ENCODE measurements at regions not wholly inside any gene's neighbourhood (a gene's known extent, or its start where the extent isn't known, plus 50 kb on each side); places are given as distances from the start of the nearest gene placed in this dataset.

- no peak overlapping the region for H3K4me3 ChIP-seq (ENCODE audit: low read length)
- H3K18ac ChIP-seq (ENCODE audit: low read length): no peak overlapping the region
- no peak overlapping the region for H3K4me2 ChIP-seq (ENCODE audit: low read length)
- H3K4ac ChIP-seq (ENCODE audit: low read depth, low read length): no peak overlapping the region
- WGBS (ENCODE audit: extremely low coverage, insufficient coverage, low lambda C conversion rate): no CpG with 5 or more reads among the region's 3 CpGs
- H2BK120ac ChIP-seq (ENCODE audit: low read depth, low read length): no peak overlapping the region
- no peak overlapping the region for H3K9ac ChIP-seq (ENCODE audit: low read length)
- H3K79me2 ChIP-seq (ENCODE audit: control insufficient read depth, insufficient read depth, low read length): no peaks in the 10 kb centered on the region
- no peaks in the 10 kb centered on the region for H3K36me3 ChIP-seq (ENCODE audit: control insufficient read depth, insufficient read depth, low read length)
- H3K56ac ChIP-seq (ENCODE audit: low read length): no peak overlapping the region
- H3K79me1 ChIP-seq (ENCODE audit: low read length): no peaks in the 10 kb centered on the region
- no peak overlapping the region for H3K27ac ChIP-seq (ENCODE audit: low read depth, low read length)
- H2BK15ac ChIP-seq (replicated peaks; ENCODE audit: low read depth): no peak overlapping the region
- no peaks in the 10 kb centered on the region for H3K27me3 ChIP-seq (ENCODE audit: insufficient read depth, low read length, poor library complexity)
- peak; percentile 25 for DNase-seq
- no peaks in the 10 kb centered on the region for H3K4me1 ChIP-seq (ENCODE audit: control insufficient read depth, low read depth, low read length)
- H4K5ac ChIP-seq (ENCODE audit: low read length): no peak overlapping the region
- no peak overlapping the region for H3K23ac ChIP-seq (ENCODE audit: low read length)
- no peak overlapping the region for H4K8ac ChIP-seq (ENCODE audit: low read depth, low read length)
- H2AK5ac ChIP-seq (ENCODE audit: low read length): no peak overlapping the region
- no peak overlapping the region for H2BK5ac ChIP-seq (ENCODE audit: low read length)
Observed at GRCh38 chr5:84599964-84600363, 215.3 kb upstream of the EDIL3 start.

GRCh38 chr5:84597904-84598303 is 213.2 kb upstream of the EDIL3 start:
- no peaks in the 10 kb centered on the region for H3K79me1 ChIP-seq (ENCODE audit: low read length)
- no peaks in the 10 kb centered on the region for H3K27me3 ChIP-seq (ENCODE audit: insufficient read depth, low read length, poor library complexity)
- H2AK5ac ChIP-seq (ENCODE audit: low read length): no peak overlapping the region
- no peak overlapping the region for H3K4me2 ChIP-seq (ENCODE audit: low read length)
- H3K4ac ChIP-seq (ENCODE audit: low read depth, low read length): no peak overlapping the region
- H3K23ac ChIP-seq (ENCODE audit: low read length): no peak overlapping the region
- DNase-seq: peak; percentile 52
- no peak overlapping the region for H4K5ac ChIP-seq (ENCODE audit: low read length)
- no peak overlapping the region for H3K56ac ChIP-seq (ENCODE audit: low read length)
- no peaks in the 10 kb centered on the region for H3K79me2 ChIP-seq (ENCODE audit: control insufficient read depth, insufficient read depth, low read length)
- no peak overlapping the region for H2BK15ac ChIP-seq (replicated peaks; ENCODE audit: low read depth)
- H3K27ac ChIP-seq (ENCODE audit: low read depth, low read length): peak overlapping the region; percentile 44
- no peak overlapping the region for H2BK120ac ChIP-seq (ENCODE audit: low read depth, low read length)
- no peaks in the 10 kb centered on the region for H3K36me3 ChIP-seq (ENCODE audit: control insufficient read depth, insufficient read depth, low read length)
- H3K9ac ChIP-seq (ENCODE audit: low read length): no peak overlapping the region
- H3K4me3 ChIP-seq (ENCODE audit: low read length): no peak overlapping the region
- no CpG with 5 or more reads among the region's 2 CpGs for WGBS (ENCODE audit: extremely low coverage, insufficient coverage, low lambda C conversion rate)
- no peak overlapping the region for H2BK5ac ChIP-seq (ENCODE audit: low read length)
- H3K4me1 ChIP-seq (ENCODE audit: control insufficient read depth, low read depth, low read length): no peaks in the 10 kb centered on the region
- H4K8ac ChIP-seq (ENCODE audit: low read depth, low read length): no peak overlapping the region
- no peak overlapping the region for H3K18ac ChIP-seq (ENCODE audit: low read length)

GRCh38 chr5:84590629-84591028 is 205.9 kb upstream of the EDIL3 start:
- Histone ChIP-seq H3K79me1 (ENCODE audit: low read length) (no peaks in the 10 kb centered on the region), H3K18ac (ENCODE audit: low read length) (no peak overlapping the region), H3K4me3 (ENCODE audit: low read length) (no peak overlapping the region), H3K4me1 (ENCODE audit: control insufficient read depth, low read depth, low read length) (no peaks in the 10 kb centered on the region), H2AK5ac (ENCODE audit: low read length) (no peak overlapping the region), H2BK120ac (ENCODE audit: low read depth, low read length) (no peak overlapping the region), H3K9ac (ENCODE audit: low read length) (no peak overlapping the region), H3K36me3 (ENCODE audit: control insufficient read depth, insufficient read depth, low read length) (no peaks in the 10 kb centered on the region), H2BK5ac (ENCODE audit: low read length) (no peak overlapping the region), H3K23ac (ENCODE audit: low read length) (no peak overlapping the region), H3K79me2 (ENCODE audit: control insufficient read depth, insufficient read depth, low read length) (no peaks in the 10 kb centered on the region), H3K56ac (ENCODE audit: low read length) (no peak overlapping the region), H4K8ac (ENCODE audit: low read depth, low read length) (no peak overlapping the region), H3K4ac (ENCODE audit: low read depth, low read length) (no peak overlapping the region), H3K27me3 (ENCODE audit: insufficient read depth, low read length, poor library complexity) (no peaks in the 10 kb centered on the region), H2BK15ac (replicated peaks; ENCODE audit: low read depth) (no peak overlapping the region), H3K27ac (ENCODE audit: low read depth, low read length) (no peak overlapping the region), H4K5ac (ENCODE audit: low read length) (no peak overlapping the region), H3K4me2 (ENCODE audit: low read length) (no peak overlapping the region)
- no peak for DNase-seq
- no CpG with 5 or more reads among the region's 3 CpGs for WGBS (ENCODE audit: extremely low coverage, insufficient coverage, low lambda C conversion rate)

- no peak overlapping the region for H3K56ac ChIP-seq (ENCODE audit: low read length)
- no CpG with 5 or more reads among the region's 1 CpG for WGBS (ENCODE audit: extremely low coverage, insufficient coverage, low lambda C conversion rate)
- H3K4me3 ChIP-seq (ENCODE audit: low read length): no peak overlapping the region
- no peak overlapping the region for H3K4ac ChIP-seq (ENCODE audit: low read depth, low read length)
- H2BK5ac ChIP-seq (ENCODE audit: low read length): no peak overlapping the region
- no peak overlapping the region for H2AK5ac ChIP-seq (ENCODE audit: low read length)
- H3K79me1 ChIP-seq (ENCODE audit: low read length): no peaks in the 10 kb centered on the region
- H3K23ac ChIP-seq (ENCODE audit: low read length): no peak overlapping the region
- no peak overlapping the region for H3K27ac ChIP-seq (ENCODE audit: low read depth, low read length)
- no peaks in the 10 kb centered on the region for H3K27me3 ChIP-seq (ENCODE audit: insufficient read depth, low read length, poor library complexity)
- no peak overlapping the region for H3K4me2 ChIP-seq (ENCODE audit: low read length)
- no peak overlapping the region for H3K18ac ChIP-seq (ENCODE audit: low read length)
- H2BK120ac ChIP-seq (ENCODE audit: low read depth, low read length): no peak overlapping the region
- no peaks in the 10 kb centered on the region for H3K4me1 ChIP-seq (ENCODE audit: control insufficient read depth, low read depth, low read length)
- H3K9ac ChIP-seq (ENCODE audit: low read length): no peak overlapping the region
- no peak for DNase-seq
- no peak overlapping the region for H4K5ac ChIP-seq (ENCODE audit: low read length)
- H3K79me2 ChIP-seq (ENCODE audit: control insufficient read depth, insufficient read depth, low read length): no peaks in the 10 kb centered on the region
- H2BK15ac ChIP-seq (replicated peaks; ENCODE audit: low read depth): no peak overlapping the region
- H4K8ac ChIP-seq (ENCODE audit: low read depth, low read length): no peak overlapping the region
- H3K36me3 ChIP-seq (ENCODE audit: control insufficient read depth, insufficient read depth, low read length): no peaks in the 10 kb centered on the region
Observed at GRCh38 chr5:84589926-84590325, 205.2 kb upstream of the EDIL3 start.

GRCh38 chr5:84585218-84585617 is 200.5 kb upstream of the EDIL3 start:
- WGBS (ENCODE audit: extremely low coverage, insufficient coverage, low lambda C conversion rate): no CpG with 5 or more reads among the region's 5 CpGs

GRCh38 chr5:84578226-84578625 is 193.5 kb upstream of the EDIL3 start:
- no peak overlapping the region for H3K4ac ChIP-seq (ENCODE audit: low read depth, low read length)
- H3K4me1 ChIP-seq (ENCODE audit: control insufficient read depth, low read depth, low read length): no peaks in the 10 kb centered on the region
- no peak overlapping the region for H2BK15ac ChIP-seq (replicated peaks; ENCODE audit: low read depth)
- no peak overlapping the region for H2BK120ac ChIP-seq (ENCODE audit: low read depth, low read length)
- no peak overlapping the region for H3K9ac ChIP-seq (ENCODE audit: low read length)
- H3K4me2 ChIP-seq (ENCODE audit: low read length): no peak overlapping the region
- no peak overlapping the region for H2AK5ac ChIP-seq (ENCODE audit: low read length)
- H4K8ac ChIP-seq (ENCODE audit: low read depth, low read length): no peak overlapping the region
- no peaks in the 10 kb centered on the region for H3K79me2 ChIP-seq (ENCODE audit: control insufficient read depth, insufficient read depth, low read length)
- H3K27ac ChIP-seq (ENCODE audit: low read depth, low read length): no peak overlapping the region
- H3K4me3 ChIP-seq (ENCODE audit: low read length): no peak overlapping the region
- no peaks in the 10 kb centered on the region for H3K79me1 ChIP-seq (ENCODE audit: low read length)
- no peak overlapping the region for H3K18ac ChIP-seq (ENCODE audit: low read length)
- H3K56ac ChIP-seq (ENCODE audit: low read length): no peak overlapping the region
- no peak overlapping the region for H2BK5ac ChIP-seq (ENCODE audit: low read length)
- no peaks in the 10 kb centered on the region for H3K36me3 ChIP-seq (ENCODE audit: control insufficient read depth, insufficient read depth, low read length)
- no CpG with 5 or more reads among the region's 5 CpGs for WGBS (ENCODE audit: extremely low coverage, insufficient coverage, low lambda C conversion rate)
- H3K27me3 ChIP-seq (ENCODE audit: insufficient read depth, low read length, poor library complexity): no peaks in the 10 kb centered on the region
- no peak for DNase-seq
- H4K5ac ChIP-seq (ENCODE audit: low read length): no peak overlapping the region
- H3K23ac ChIP-seq (ENCODE audit: low read length): no peak overlapping the region

More at GRCh38 chr5:84585218-84585617, 200.5 kb upstream of the EDIL3 start:
- Histone ChIP-seq H3K9ac (ENCODE audit: low read length) (no peak overlapping the region), H2AK5ac (ENCODE audit: low read length) (no peak overlapping the region), H3K36me3 (ENCODE audit: control insufficient read depth, insufficient read depth, low read length) (no peaks in the 10 kb centered on the region), H2BK5ac (ENCODE audit: low read length) (no peak overlapping the region), H3K79me2 (ENCODE audit: control insufficient read depth, insufficient read depth, low read length) (no peaks in the 10 kb centered on the region), H3K27ac (ENCODE audit: low read depth, low read length) (no peak overlapping the region), H4K5ac (ENCODE audit: low read length) (no peak overlapping the region), H3K4ac (ENCODE audit: low read depth, low read length) (no peak overlapping the region), H3K27me3 (ENCODE audit: insufficient read depth, low read length, poor library complexity) (no peaks in the 10 kb centered on the region), H2BK120ac (ENCODE audit: low read depth, low read length) (no peak overlapping the region), H4K8ac (ENCODE audit: low read depth, low read length) (no peak overlapping the region), H3K4me2 (ENCODE audit: low read length) (no peak overlapping the region), H3K56ac (ENCODE audit: low read length) (no peak overlapping the region), H3K79me1 (ENCODE audit: low read length) (no peaks in the 10 kb centered on the region), H3K4me1 (ENCODE audit: control insufficient read depth, low read depth, low read length) (no peaks in the 10 kb centered on the region), H2BK15ac (replicated peaks; ENCODE audit: low read depth) (no peak overlapping the region), H3K4me3 (ENCODE audit: low read length) (no peak overlapping the region), H3K23ac (ENCODE audit: low read length) (no peak overlapping the region), H3K18ac (ENCODE audit: low read length) (no peak overlapping the region)
- DNase-seq: peak; percentile 40
